Calu3 (cell line): ENCODE measurements at regions not wholly inside any gene's neighbourhood (a gene's known extent, or its start where the extent isn't known, plus 50 kb on each side); places are given as distances from the start of the nearest gene placed in this dataset.

Experiments used
- BruUV-seq: library from RNA; stranded (reverse); fragments of 400-500 nt; replicated peaks from 2 replicates; lab custom pipeline; 2021; lab: Mats Ljungman, UMichigan
- CTCF ChIA-PET: fragments of 300-600 bp; sonication (Branson Sonifier 250); formaldehyde crosslinking; loops from one replicate; lab custom pipeline; 2022; ENCODE audit warnings: antibody characterized with exemption; lab: Charles Lee
- DNase-seq: peaks from one replicate; pipeline ENCODE4 v3.0.0; 2022
- H3K27ac Mint-ChIP-seq: one replicate; pipeline ENCODE4 v1.8.0; 2022; ENCODE audit warnings: mixed read lengths; ENCODE audit not compliant: unreplicated experiment
- H3K27me3 Mint-ChIP-seq: one replicate; pipeline ENCODE4 v1.8.0; 2022; ENCODE audit warnings: mixed read lengths; ENCODE audit not compliant: unreplicated experiment
- H3K36me3 Mint-ChIP-seq: one replicate; pipeline ENCODE4 v1.8.0; 2022; ENCODE audit warnings: mild to moderate bottlenecking, moderate library complexity, mixed read lengths; ENCODE audit not compliant: insufficient read depth, unreplicated experiment
- H3K4me1 Mint-ChIP-seq: one replicate; pipeline ENCODE4 v1.8.0; 2022; ENCODE audit warnings: mild to moderate bottlenecking, low read depth, mixed read lengths; ENCODE audit not compliant: unreplicated experiment
- H3K4me3 Mint-ChIP-seq: one replicate; pipeline ENCODE4 v1.8.0; 2022; ENCODE audit warnings: mild to moderate bottlenecking, low read depth, moderate library complexity, mixed read lengths; ENCODE audit not compliant: unreplicated experiment
- H3K9me3 Mint-ChIP-seq: one replicate; pipeline ENCODE4 v1.8.0; 2022; ENCODE audit warnings: low read depth, mixed read lengths; ENCODE audit not compliant: unreplicated experiment
- intact Hi-C: fragments of 100-400 bp; cut with micrococcal nuclease; formaldehyde crosslinking; loops from one replicate; pipeline ENCODE4 v1.10.0; 2022; ENCODE audit not compliant: unreplicated experiment
- TF ChIP-seq, protein P1 (sequence below): fragments of 200-600 bp; IDR thresholded peaks from one replicate; pipeline ENCODE4 v1.8.0; 2022; ENCODE audit warnings: antibody characterized with exemption; ENCODE audit not compliant: unreplicated experiment

DNA sequence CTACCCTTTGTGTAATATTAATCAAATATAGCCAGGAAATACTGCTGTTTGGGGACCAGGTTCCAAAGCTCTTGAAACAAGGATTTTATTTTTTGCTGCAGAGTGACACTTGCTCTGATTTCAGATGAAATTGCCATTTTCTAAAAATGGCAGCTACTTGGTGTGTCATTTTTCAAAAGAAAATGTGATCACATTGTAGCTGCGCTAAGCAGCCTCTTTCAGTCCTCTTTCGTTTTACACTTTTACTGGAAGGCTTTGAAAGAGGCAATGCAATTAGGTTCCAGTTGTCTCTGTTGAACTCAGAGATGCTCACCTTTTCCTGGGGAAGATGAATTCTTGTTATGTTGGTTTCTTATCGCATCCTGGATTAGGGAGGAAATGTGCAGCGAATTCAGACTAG is 85.1 kb downstream of the CT47B1 start:
- no peaks in the 10 kb centered on the region for H3K27me3 Mint-ChIP-seq
- H3K4me1 Mint-ChIP-seq = peaks cover 24% of the 10 kb centered on the region

DNA sequence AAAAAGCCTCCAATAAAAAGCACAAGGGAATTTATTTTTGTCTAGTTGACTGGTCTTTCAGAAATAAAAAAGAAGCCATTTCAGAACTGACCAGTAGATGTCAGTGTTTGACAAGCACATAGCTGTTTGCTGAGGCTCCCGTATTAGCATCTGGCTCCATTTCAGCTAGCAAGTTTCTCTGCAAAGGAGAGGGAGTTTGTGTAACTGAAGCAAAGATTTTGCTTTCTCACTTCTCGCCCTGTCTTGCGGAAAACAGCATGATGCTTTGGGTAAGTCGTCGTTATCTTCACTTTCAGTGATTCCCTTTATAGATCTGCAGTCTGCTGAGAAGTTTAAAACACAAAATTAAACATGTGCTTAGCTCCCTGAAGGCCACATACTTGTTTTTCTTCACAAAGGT is 85.5 kb downstream of the CT47B1 start:
- Mint-ChIP-seq H3K9me3 (no peaks in the 10 kb centered on the region), H3K36me3 (no peaks in the 10 kb centered on the region), H3K27ac (no peak overlapping the region), H3K4me3 (no peak overlapping the region), H3K27me3 (no peaks in the 10 kb centered on the region), H3K4me1 (peaks cover 22% of the 10 kb centered on the region)
- CTCF ChIA-PET = interaction anchor here (0.8 to 1.4 kb wide), 2 partner anchors 34 to 51 kb away, joined by 3 read pairs; no protein-coding TSS in a partner anchor
- DNase-seq = peak; percentile 16
- TF ChIP-seq, protein P1, sequence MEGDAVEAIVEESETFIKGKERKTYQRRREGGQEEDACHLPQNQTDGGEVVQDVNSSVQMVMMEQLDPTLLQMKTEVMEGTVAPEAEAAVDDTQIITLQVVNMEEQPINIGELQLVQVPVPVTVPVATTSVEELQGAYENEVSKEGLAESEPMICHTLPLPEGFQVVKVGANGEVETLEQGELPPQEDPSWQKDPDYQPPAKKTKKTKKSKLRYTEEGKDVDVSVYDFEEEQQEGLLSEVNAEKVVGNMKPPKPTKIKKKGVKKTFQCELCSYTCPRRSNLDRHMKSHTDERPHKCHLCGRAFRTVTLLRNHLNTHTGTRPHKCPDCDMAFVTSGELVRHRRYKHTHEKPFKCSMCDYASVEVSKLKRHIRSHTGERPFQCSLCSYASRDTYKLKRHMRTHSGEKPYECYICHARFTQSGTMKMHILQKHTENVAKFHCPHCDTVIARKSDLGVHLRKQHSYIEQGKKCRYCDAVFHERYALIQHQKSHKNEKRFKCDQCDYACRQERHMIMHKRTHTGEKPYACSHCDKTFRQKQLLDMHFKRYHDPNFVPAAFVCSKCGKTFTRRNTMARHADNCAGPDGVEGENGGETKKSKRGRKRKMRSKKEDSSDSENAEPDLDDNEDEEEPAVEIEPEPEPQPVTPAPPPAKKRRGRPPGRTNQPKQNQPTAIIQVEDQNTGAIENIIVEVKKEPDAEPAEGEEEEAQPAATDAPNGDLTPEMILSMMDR = peak; percentile 18
- BruUV-seq = no TSS peak
- intact Hi-C loops = loop anchor here (1.0 to 10.0 kb wide), 3 partner anchors 455 to 788 kb away; no protein-coding TSS in a partner anchor

More for the DNA sequence above, 85.1 kb downstream of the CT47B1 start:
- Mint-ChIP-seq H3K9me3 (no peaks in the 10 kb centered on the region), H3K27ac (no peak overlapping the region), H3K4me3 (no peak overlapping the region), H3K36me3 (no peaks in the 10 kb centered on the region)
- CTCF ChIA-PET = interaction anchor here (0.8 to 1.4 kb wide), 2 partner anchors 33 to 50 kb away, joined by 3 read pairs; no protein-coding TSS in a partner anchor
- TF ChIP-seq, protein P1 = no peak
- no TSS peak for BruUV-seq
- intact Hi-C loops = loop anchor here (1.0 to 10.0 kb wide), 3 partner anchors 454 to 788 kb away; no protein-coding TSS in a partner anchor
- no peak for DNase-seq

DNA sequence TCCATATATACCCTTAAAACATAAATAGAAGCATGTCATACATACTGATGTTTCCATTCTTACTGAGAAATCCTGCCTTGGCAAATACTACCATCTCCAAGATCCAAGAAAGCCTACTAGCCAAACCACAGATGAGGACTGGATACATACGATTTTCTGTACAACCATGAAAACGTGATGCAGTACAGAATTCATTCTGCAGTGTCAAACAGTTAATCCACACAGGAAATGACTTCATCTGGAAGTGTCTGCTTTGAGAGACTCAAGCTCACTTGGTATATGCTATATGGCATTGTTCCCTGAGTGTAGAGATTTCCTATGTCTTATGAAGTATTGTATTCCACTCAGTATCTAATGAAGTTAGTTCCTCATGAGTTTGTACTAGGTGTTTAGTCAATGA is 94.3 kb downstream of the CT47B1 start:
- peaks cover 7% of the 10 kb centered on the region for H3K4me1 Mint-ChIP-seq
- H3K27ac Mint-ChIP-seq = no peak overlapping the region
- H3K4me3 Mint-ChIP-seq = no peak overlapping the region
- no peaks in the 10 kb centered on the region for H3K27me3 Mint-ChIP-seq
- no TSS peak for BruUV-seq
- CTCF ChIA-PET = no interaction called here
- no peak for DNase-seq
- no peaks in the 10 kb centered on the region for H3K36me3 Mint-ChIP-seq
- TF ChIP-seq, protein P1 = no peak
- H3K9me3 Mint-ChIP-seq = no peaks in the 10 kb centered on the region
- intact Hi-C loops = no loop called here

DNA sequence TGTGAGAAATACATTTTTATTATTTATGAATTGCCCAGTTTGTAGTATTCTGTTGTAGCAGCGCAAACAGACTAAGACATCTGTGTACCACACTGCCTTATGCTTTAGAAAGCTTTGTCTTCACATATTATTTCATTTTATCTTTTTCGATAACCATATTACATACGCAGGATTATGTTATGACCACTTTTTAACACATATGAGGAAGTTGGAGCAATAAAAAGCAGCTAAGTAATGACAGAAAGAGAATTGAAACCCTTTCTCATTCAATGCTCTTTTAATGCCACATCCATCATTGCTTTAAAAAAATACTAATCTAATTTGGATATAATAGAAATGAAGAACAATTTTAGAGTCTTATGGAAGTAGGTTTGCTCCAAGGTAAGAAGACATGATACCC is 99.7 kb downstream of the CT47B1 start:
- TF ChIP-seq, protein P1 = no peak
- CTCF ChIA-PET = no interaction called here
- no peaks in the 10 kb centered on the region for H3K36me3 Mint-ChIP-seq
- intact Hi-C loops = no loop called here
- H3K4me1 Mint-ChIP-seq = peaks cover 13% of the 10 kb centered on the region
- no peak overlapping the region for H3K27ac Mint-ChIP-seq
- H3K27me3 Mint-ChIP-seq = no peaks in the 10 kb centered on the region
- no peaks in the 10 kb centered on the region for H3K9me3 Mint-ChIP-seq
- DNase-seq = no peak
- no peak overlapping the region for H3K4me3 Mint-ChIP-seq
- no TSS peak for BruUV-seq
